CD4-positive, CD25-positive, alpha-beta regulatory T cell (primary cell): ENCODE measurements at regions not wholly inside any gene's neighbourhood (a gene's known extent, or its start where the extent isn't known, plus 50 kb on each side); places are given as distances from the start of the nearest gene placed in this dataset.

Experiments
- ATAC-seq, 2 donors: fragments of 150-1000 bp; cut with Tn5 transposase; one replicate each; pipeline ENCODE4 v1.10.0; 2021; ENCODE audit warnings: low read depth in 2 of 2, moderate number of reproducible peaks in 2 of 2, moderate library complexity in 1 of 2
- DNase-seq, 3 donors: peaks; one replicate each; pipeline versions ENCODE4 v3.0.0 to v3.0.0-alpha.2; 2012 to 2022; ENCODE audit warnings: mixed read lengths in 1 of 3
- H3K27ac ChIP-seq: one replicate; pipeline ENCODE4 v1.7.0; 2013; ENCODE audit warnings: mild to moderate bottlenecking, low read length; ENCODE audit not compliant: insufficient read depth, poor library complexity, severe bottlenecking
- H3K27me3 ChIP-seq: one replicate; pipeline ENCODE4 v1.7.0; 2013; ENCODE audit warnings: low read length; ENCODE audit not compliant: control insufficient read depth, insufficient read depth
- H3K36me3 ChIP-seq: one replicate; pipeline ENCODE4 v1.7.0; 2013; ENCODE audit warnings: mild to moderate bottlenecking, low read length, moderate library complexity; ENCODE audit not compliant: control insufficient read depth, insufficient read depth
- H3K4me1 ChIP-seq: 2 replicates; pipeline ENCODE4 v1.7.0; 2013; ENCODE audit warnings: mild to moderate bottlenecking, low read length; ENCODE audit not compliant: insufficient read depth, control insufficient read depth, poor library complexity, severe bottlenecking
- H3K4me3 ChIP-seq: one replicate; pipeline ENCODE4 v1.7.0; 2013; ENCODE audit warnings: low read depth, mild to moderate bottlenecking, low read length, moderate library complexity
- H3K9me3 ChIP-seq, 2 experiments: 1 replicate in 1 of 2; 2 replicates in 1 of 2; pipeline ENCODE4 v1.7.0; 2013; ENCODE audit warnings: low read length in 2 of 2, mild to moderate bottlenecking in 1 of 2, moderate library complexity in 1 of 2; ENCODE audit not compliant: control insufficient read depth in 2 of 2
- H3K27ac Mint-ChIP-seq, 3 donors: one replicate each; pipeline ENCODE4 v1.8.0; 2020 to 2022; ENCODE audit warnings: mild to moderate bottlenecking in 3 of 3, mixed read lengths in 3 of 3, moderate library complexity in 2 of 3
- H3K27me3 Mint-ChIP-seq: one replicate; pipeline ENCODE4 v1.8.0; 2022; ENCODE audit warnings: mild to moderate bottlenecking, mixed read lengths
- H3K36me3 Mint-ChIP-seq: one replicate; pipeline ENCODE4 v1.8.0; 2020; ENCODE audit warnings: mixed read lengths
- H3K4me1 Mint-ChIP-seq, 4 donors: one replicate each; pipeline ENCODE4 v1.8.0; 2020 to 2022; ENCODE audit warnings: mixed read lengths in 4 of 4, mild to moderate bottlenecking in 1 of 4
- H3K4me3 Mint-ChIP-seq, 4 donors: one replicate each; pipeline ENCODE4 v1.8.0; 2020 to 2022; ENCODE audit warnings: mild to moderate bottlenecking in 4 of 4, mixed read lengths in 4 of 4, moderate library complexity in 3 of 4
- H3K9me3 Mint-ChIP-seq, 7 donors: one replicate each; pipeline ENCODE4 v1.8.0; 2020 to 2022; ENCODE audit warnings: mixed read lengths in 7 of 7, mild to moderate bottlenecking in 3 of 7, moderate library complexity in 2 of 7

DNA sequence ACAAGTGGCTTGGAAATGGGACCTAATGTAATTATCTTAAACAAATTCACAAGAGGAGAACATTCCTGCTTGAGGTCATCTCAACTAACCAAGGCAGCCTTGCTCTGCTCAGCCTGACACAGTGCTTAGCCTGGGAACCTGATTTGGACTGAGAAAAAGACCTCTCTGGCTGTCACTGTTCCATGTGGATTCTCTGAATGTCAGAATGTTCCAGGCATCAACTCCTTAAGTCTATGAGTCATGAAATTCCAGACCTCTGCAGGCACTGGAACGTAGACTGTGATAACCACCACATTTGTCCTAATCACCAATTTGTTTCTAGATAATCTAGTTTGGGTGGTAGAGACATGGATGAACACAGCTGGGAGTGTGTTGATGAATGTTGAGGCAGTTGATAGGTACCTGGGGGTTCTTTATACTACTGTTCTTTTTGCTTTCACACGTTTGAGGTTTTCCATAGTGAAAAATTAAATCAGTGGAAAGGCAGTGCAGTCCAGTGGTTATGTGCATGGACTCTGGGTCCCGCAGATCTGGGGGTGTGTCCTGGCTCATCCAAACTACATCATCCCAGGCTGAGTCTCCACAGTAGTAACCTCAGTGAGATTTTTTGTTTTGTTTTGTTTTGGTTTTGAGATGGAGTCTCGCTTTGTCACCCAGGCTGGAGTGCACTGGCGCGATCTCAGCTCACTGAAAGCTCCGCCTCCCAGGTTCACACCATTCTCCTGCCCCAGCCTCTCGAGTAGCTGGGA lies 269.6 kb downstream of the MN1 start:
- H3K27me3 ChIP-seq, result no peaks in the 10 kb centered on the region
- Mint-ChIP-seq H3K9me3 (peaks cover 0 to 1% (median 0%) of the 10 kb centered on the region in 7 donors), H3K4me1 (no peaks in the 10 kb centered on the region), H3K36me3 (no peaks in the 10 kb centered on the region), H3K27me3 (peaks cover 4% of the 10 kb centered on the region), H3K27ac (no peak overlapping the region), H3K4me3 (no peak overlapping the region)
- no peak for DNase-seq
- ATAC-seq, result no peak
- H3K4me3 ChIP-seq, result no peak overlapping the region
- H3K4me1 ChIP-seq, result no peaks in the 10 kb centered on the region
- no peak overlapping the region for H3K27ac ChIP-seq
- H3K36me3 ChIP-seq, result no peaks in the 10 kb centered on the region
- no peaks in the 10 kb centered on the region for H3K9me3 ChIP-seq

DNA sequence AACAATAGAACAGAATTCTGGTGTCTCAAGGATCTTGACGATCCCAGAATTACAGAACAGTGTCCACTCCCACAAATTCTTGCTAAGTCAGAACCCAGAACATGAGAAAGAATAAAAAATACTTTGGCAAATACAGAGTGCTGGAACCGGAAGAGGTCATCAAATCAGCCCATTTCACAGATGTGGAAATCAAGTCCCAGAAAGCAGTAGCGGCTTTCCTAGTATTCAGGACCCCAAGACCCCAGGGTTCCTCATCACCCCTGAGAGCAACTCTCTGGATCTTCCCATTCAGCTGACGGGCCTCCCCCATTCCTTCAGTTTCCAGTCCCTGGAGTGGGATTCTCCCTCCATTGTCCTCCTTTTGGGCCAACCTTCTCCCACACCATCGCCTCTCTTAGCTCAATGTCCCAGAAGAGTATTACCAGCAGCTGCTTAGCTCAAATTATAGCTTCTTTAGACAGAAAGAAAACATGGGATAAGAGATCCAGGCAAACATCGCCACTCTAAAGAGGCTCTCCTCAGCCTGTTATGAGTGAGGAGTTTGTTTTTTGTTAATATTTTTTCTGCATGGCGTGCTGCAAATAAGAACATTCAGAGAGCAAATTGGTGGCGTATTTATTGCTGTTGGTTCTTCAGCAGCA lies 268.3 kb downstream of the MN1 start:
- H3K4me1 Mint-ChIP-seq, result no peaks in the 10 kb centered on the region
- no peak for DNase-seq
- no peaks in the 10 kb centered on the region for H3K36me3 Mint-ChIP-seq
- peaks cover 0 to 3% (median 0%) of the 10 kb centered on the region in 7 donors for H3K9me3 Mint-ChIP-seq
- no peak overlapping the region for H3K27ac Mint-ChIP-seq
- peaks cover 4% of the 10 kb centered on the region for H3K27me3 Mint-ChIP-seq
- H3K4me1 ChIP-seq, result no peaks in the 10 kb centered on the region
- no peaks in the 10 kb centered on the region for H3K27me3 ChIP-seq
- no peaks in the 10 kb centered on the region for H3K9me3 ChIP-seq
- H3K36me3 ChIP-seq, result no peaks in the 10 kb centered on the region
- no peak overlapping the region for H3K4me3 Mint-ChIP-seq
- H3K27ac ChIP-seq, result no peak overlapping the region
- H3K4me3 ChIP-seq, result no peak overlapping the region
- ATAC-seq, result no peak

DNA sequence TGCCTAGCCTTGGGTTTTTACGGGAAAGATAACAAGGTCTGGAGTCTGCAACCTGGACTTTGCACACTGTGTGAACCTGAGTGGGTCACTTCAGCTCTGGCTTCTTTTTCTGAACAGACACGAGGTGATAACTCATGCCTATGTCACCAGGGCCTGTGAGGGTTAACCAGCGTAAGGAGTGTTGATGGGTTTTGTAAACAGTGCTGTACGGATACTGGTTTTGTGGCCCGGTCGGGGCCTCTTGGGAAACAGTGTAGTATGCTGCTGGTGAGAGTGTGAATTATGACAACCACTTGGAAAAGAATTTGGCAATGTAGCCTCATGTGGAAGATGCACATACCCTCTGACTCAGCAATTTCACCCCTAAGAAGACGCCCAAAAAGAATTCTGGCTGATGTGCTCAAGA lies 266.8 kb downstream of the MN1 start:
- Histone ChIP-seq H3K27ac (no peak overlapping the region), H3K9me3 (no peaks in the 10 kb centered on the region), H3K36me3 (no peaks in the 10 kb centered on the region), H3K27me3 (no peaks in the 10 kb centered on the region), H3K4me3 (no peak overlapping the region), H3K4me1 (no peaks in the 10 kb centered on the region)
- H3K4me3 Mint-ChIP-seq, result no peak overlapping the region
- H3K36me3 Mint-ChIP-seq, result no peaks in the 10 kb centered on the region
- H3K27ac Mint-ChIP-seq, result no peak overlapping the region
- H3K9me3 Mint-ChIP-seq, result peaks cover 0 to 4% (median 0%) of the 10 kb centered on the region in 7 donors
- no peaks in the 10 kb centered on the region for H3K4me1 Mint-ChIP-seq
- peaks cover 4% of the 10 kb centered on the region for H3K27me3 Mint-ChIP-seq
- ATAC-seq (no peak), DNase-seq (no peak)

DNA sequence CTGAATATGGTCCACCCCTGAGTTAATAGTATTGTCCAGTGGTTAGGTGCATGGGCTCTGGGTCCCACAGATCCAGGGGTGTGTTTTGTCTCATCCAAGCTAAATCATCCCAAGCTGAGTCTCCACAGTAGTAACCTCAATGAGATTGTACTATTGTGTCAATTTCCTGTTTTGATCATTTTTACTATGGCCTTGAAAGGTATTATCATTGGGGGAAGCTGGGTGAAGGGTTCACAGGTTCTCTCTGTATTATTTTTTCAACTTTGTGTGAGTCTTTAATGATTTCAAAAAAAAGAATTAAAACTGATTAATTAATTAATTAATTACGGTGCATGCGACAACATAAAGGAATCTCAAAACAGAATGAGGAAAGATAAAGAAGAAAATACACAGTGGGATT lies 266.1 kb downstream of the MN1 start:
- Mint-ChIP-seq H3K9me3 (peaks cover 0 to 4% (median 0%) of the 10 kb centered on the region in 7 donors), H3K27me3 (peaks cover 4% of the 10 kb centered on the region), H3K27ac (no peak overlapping the region), H3K4me3 (no peak overlapping the region), H3K4me1 (no peaks in the 10 kb centered on the region), H3K36me3 (no peaks in the 10 kb centered on the region)
- Histone ChIP-seq H3K9me3 (no peaks in the 10 kb centered on the region), H3K36me3 (no peaks in the 10 kb centered on the region), H3K27ac (no peak overlapping the region), H3K4me1 (no peaks in the 10 kb centered on the region), H3K27me3 (no peaks in the 10 kb centered on the region), H3K4me3 (no peak overlapping the region)
- ATAC-seq (no peak), DNase-seq (no peak)

DNA sequence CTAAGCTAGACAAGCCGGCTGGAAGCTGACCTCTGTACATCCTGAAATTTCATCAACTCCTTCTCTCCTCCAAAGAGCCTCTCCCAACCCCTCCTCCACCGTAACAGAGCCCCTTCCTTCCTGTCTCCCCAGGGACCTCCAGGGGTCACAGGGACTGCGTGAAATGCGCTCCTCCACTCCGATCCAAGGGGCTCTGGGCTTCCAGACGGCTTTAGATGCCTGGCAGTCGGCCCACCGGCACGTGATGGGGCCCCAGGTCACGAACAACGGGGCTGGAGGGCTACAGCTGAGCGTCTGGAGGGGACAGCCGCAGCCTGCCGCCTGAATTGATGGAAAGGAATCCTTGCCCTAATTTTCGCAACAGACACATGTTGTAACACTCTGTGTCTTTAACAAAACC lies 264.1 kb downstream of the MN1 start:
- Histone ChIP-seq H3K36me3 (no peaks in the 10 kb centered on the region), H3K9me3 (no peaks in the 10 kb centered on the region), H3K4me3 (no peak overlapping the region), H3K27ac (no peak overlapping the region), H3K27me3 (no peaks in the 10 kb centered on the region), H3K4me1 (no peaks in the 10 kb centered on the region)
- Mint-ChIP-seq H3K4me3 (no peak overlapping the region), H3K9me3 (peaks cover 0 to 4% (median 0%) of the 10 kb centered on the region in 7 donors), H3K27ac (no peak overlapping the region), H3K27me3 (peaks cover 4% of the 10 kb centered on the region), H3K36me3 (no peaks in the 10 kb centered on the region), H3K4me1 (no peaks in the 10 kb centered on the region)
- DNase-seq (no peak), ATAC-seq (no peak)

DNA sequence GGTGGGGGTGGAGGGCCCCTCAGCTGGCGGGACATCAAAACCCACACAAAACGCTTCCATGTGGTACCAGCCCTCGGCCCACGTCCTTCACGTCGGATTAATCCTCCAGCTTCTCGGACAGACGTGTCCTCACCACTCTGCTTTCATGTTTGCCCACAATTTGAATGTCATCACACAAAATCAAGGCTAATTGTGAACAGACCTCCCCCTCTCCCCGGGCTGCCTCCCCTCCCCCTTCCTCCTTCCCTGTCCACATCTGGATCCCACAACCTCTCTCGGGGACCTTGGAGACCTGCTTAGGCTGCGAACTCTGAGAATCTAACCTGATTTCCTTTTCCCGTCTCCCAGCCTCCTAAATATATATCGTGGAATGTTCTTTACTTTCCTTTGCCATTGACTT lies 262.9 kb downstream of the MN1 start:
- H3K4me1 Mint-ChIP-seq, result no peaks in the 10 kb centered on the region
- DNase-seq, result no peak
- H3K9me3 Mint-ChIP-seq, result peaks cover 0 to 4% (median 0%) of the 10 kb centered on the region in 7 donors
- Histone ChIP-seq H3K4me3 (no peak overlapping the region), H3K4me1 (no peaks in the 10 kb centered on the region), H3K27me3 (no peaks in the 10 kb centered on the region), H3K9me3 (no peaks in the 10 kb centered on the region), H3K27ac (no peak overlapping the region), H3K36me3 (no peaks in the 10 kb centered on the region)
- peaks cover 2% of the 10 kb centered on the region for H3K27me3 Mint-ChIP-seq
- no peak overlapping the region for H3K4me3 Mint-ChIP-seq
- ATAC-seq, result no peak
- H3K36me3 Mint-ChIP-seq, result no peaks in the 10 kb centered on the region
- no peak overlapping the region for H3K27ac Mint-ChIP-seq

DNA sequence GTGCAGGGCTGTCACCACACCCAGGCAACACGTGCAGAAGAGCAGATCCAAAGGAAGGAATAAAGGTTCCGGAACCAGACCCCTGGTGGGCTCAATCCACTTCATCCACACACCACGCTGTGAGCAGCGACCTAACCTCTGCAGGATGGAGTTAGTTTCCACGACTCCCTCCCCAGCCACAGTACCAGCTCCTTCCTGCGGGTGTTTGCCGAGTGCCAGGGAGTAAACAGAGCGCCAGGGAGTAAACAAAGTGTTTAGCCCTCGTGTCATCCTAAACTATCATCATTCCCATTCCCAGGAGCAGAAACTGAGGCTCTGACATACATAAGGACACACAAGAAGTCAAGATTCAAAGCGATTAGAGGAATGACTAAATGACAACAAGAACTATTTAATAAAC lies 261.3 kb downstream of the MN1 start:
- H3K36me3 Mint-ChIP-seq, result no peaks in the 10 kb centered on the region

More for the DNA sequence above, 261.3 kb downstream of the MN1 start:
- Histone ChIP-seq H3K27ac (no peak overlapping the region), H3K4me1 (no peaks in the 10 kb centered on the region), H3K36me3 (no peaks in the 10 kb centered on the region), H3K27me3 (no peaks in the 10 kb centered on the region), H3K4me3 (no peak overlapping the region), H3K9me3 (no peaks in the 10 kb centered on the region)
- ATAC-seq (no peak), DNase-seq (no peak)
- H3K4me1 Mint-ChIP-seq, result no peaks in the 10 kb centered on the region
- H3K4me3 Mint-ChIP-seq, result no peak overlapping the region
- peaks cover 4% of the 10 kb centered on the region for H3K27me3 Mint-ChIP-seq
- H3K27ac Mint-ChIP-seq, result no peak overlapping the region
- H3K9me3 Mint-ChIP-seq, result peaks cover 0 to 4% (median 0%) of the 10 kb centered on the region in 7 donors
